ENCODE measurements at regions not wholly inside any gene's neighbourhood (a gene's known extent, or its start where the extent isn't known, plus 50 kb on each side); places are given as distances from the start of the nearest gene placed in this dataset.
"Not testable (repeated sequence)": the region's sequence is repeated elsewhere in the genome, so short reads cannot be mapped to it uniquely, and the experiment has no call there.

GRCh38 chr5:142522983-142523382, 162.9 kb downstream of the FGF1 start:
- no peaks in the 10 kb centered on the region for H3K36me3 Mint-ChIP-seq (ENCODE audit: low read depth)
- no peaks in the 10 kb centered on the region for H3K27me3 Mint-ChIP-seq (ENCODE audit: insufficient read depth)
- no peak for TF ChIP-seq CTCF (IDR thresholded peaks at IDR 0.05)
- H3K27ac Mint-ChIP-seq = no peak overlapping the region
- peaks cover 29% of the 10 kb centered on the region for H3K4me1 Mint-ChIP-seq (ENCODE audit: low read depth)
- no peaks in the 10 kb centered on the region for H3K9me3 Mint-ChIP-seq
- no peak for DNase-seq
- H3K4me3 Mint-ChIP-seq = no peak overlapping the region

- no peaks in the 10 kb centered on the region for H3K27me3 Mint-ChIP-seq (ENCODE audit: insufficient read depth)
- H3K4me1 Mint-ChIP-seq (ENCODE audit: low read depth) = peaks cover 21% of the 10 kb centered on the region
- H3K4me3 Mint-ChIP-seq = no peak overlapping the region
- no peak for TF ChIP-seq CTCF (IDR thresholded peaks at IDR 0.05)
- peaks cover 5% of the 10 kb centered on the region for H3K9me3 Mint-ChIP-seq
- no peak for DNase-seq
- H3K36me3 Mint-ChIP-seq (ENCODE audit: low read depth) = peaks cover 5% of the 10 kb centered on the region
- H3K27ac Mint-ChIP-seq = no peak overlapping the region
Observed at GRCh38 chr5:142521706-142522105, 164.2 kb downstream of the FGF1 start.

- no peak for TF ChIP-seq CTCF (IDR thresholded peaks at IDR 0.05)
- peak; percentile 21 for DNase-seq
- H3K4me3 Mint-ChIP-seq = no peak overlapping the region
- no peaks in the 10 kb centered on the region for H3K27me3 Mint-ChIP-seq (ENCODE audit: insufficient read depth)
- H3K4me1 Mint-ChIP-seq (ENCODE audit: low read depth) = peaks cover 21% of the 10 kb centered on the region
- H3K27ac Mint-ChIP-seq = peak overlapping the region; percentile 19
- H3K36me3 Mint-ChIP-seq (ENCODE audit: low read depth) = peaks cover 13% of the 10 kb centered on the region
- H3K9me3 Mint-ChIP-seq = peaks cover 12% of the 10 kb centered on the region
Observed at GRCh38 chr5:142520885-142521284, 165.0 kb downstream of the FGF1 start.

GRCh38 chr5:142519913-142520312, 166.0 kb downstream of the FGF1 start:
- peaks cover 13% of the 10 kb centered on the region for H3K36me3 Mint-ChIP-seq (ENCODE audit: low read depth)
- not testable (repeated sequence) for DNase-seq; H3K27ac Mint-ChIP-seq; H3K27me3 Mint-ChIP-seq (ENCODE audit: insufficient read depth); H3K4me3 Mint-ChIP-seq
- peaks cover 26% of the 10 kb centered on the region for H3K4me1 Mint-ChIP-seq (ENCODE audit: low read depth)
- peaks cover 12% of the 10 kb centered on the region for H3K9me3 Mint-ChIP-seq

- peaks cover 15% of the 10 kb centered on the region for H3K36me3 Mint-ChIP-seq (ENCODE audit: low read depth)
- peaks cover 46% of the 10 kb centered on the region for H3K4me1 Mint-ChIP-seq (ENCODE audit: low read depth)
- TF ChIP-seq CTCF (IDR thresholded peaks at IDR 0.05) = no peak
- H3K4me3 Mint-ChIP-seq = no peak overlapping the region
- no peaks in the 10 kb centered on the region; the same call in 1 of the 2 replicates for H3K27me3 Mint-ChIP-seq (ENCODE audit: insufficient read depth)
- peaks cover 12% of the 10 kb centered on the region for H3K9me3 Mint-ChIP-seq
- no peak for DNase-seq
- H3K27ac Mint-ChIP-seq = no peak overlapping the region
Observed at GRCh38 chr5:142517840-142518239, 168.1 kb downstream of the FGF1 start.

- H3K36me3 Mint-ChIP-seq (ENCODE audit: low read depth) = peaks cover 18% of the 10 kb centered on the region
- no peak for DNase-seq
- H3K27me3 Mint-ChIP-seq (ENCODE audit: insufficient read depth) = no peaks in the 10 kb centered on the region; the same call in 1 of the 2 replicates
- peaks cover 57% of the 10 kb centered on the region for H3K4me1 Mint-ChIP-seq (ENCODE audit: low read depth)
- H3K27ac Mint-ChIP-seq = no peak overlapping the region
- no peak overlapping the region for H3K4me3 Mint-ChIP-seq
- H3K9me3 Mint-ChIP-seq = peaks cover 12% of the 10 kb centered on the region
- no peak for TF ChIP-seq CTCF (IDR thresholded peaks at IDR 0.05)
Observed at GRCh38 chr5:142516732-142517131, 169.2 kb downstream of the FGF1 start.
